WTC11 (cell line): ENCODE measurements at regions not wholly inside any gene's neighbourhood (a gene's known extent, or its start where the extent isn't known, plus 50 kb on each side); places are given as distances from the start of the nearest gene placed in this dataset.

Experiments
- AFF4 ChIP-seq: sonication (generic); formaldehyde crosslinking; IDR thresholded peaks from 2 replicates; pipeline ENCODE4 v1.8.1; 2023; ENCODE audit warnings: mild to moderate bottlenecking, missing genetic modification reagents, borderline replicate concordance
- CTCF ChIP-seq: fragments of 200-600 bp; IDR thresholded peaks from 2 replicates; pipeline ENCODE4 v1.8.0; 2022; ENCODE audit warnings: antibody characterized with exemption
- ELF4 ChIP-seq: sonication (generic); formaldehyde crosslinking; IDR thresholded peaks from 2 replicates; pipeline ENCODE4 v1.8.1; 2022; ENCODE audit warnings: low read depth, mild to moderate bottlenecking, moderate library complexity, missing genetic modification reagents
- FOXJ3 ChIP-seq: sonication (generic); formaldehyde crosslinking; IDR thresholded peaks from 2 replicates; pipeline ENCODE4 v1.9.0; 2021; ENCODE audit warnings: missing genetic modification reagents, mild to moderate bottlenecking, borderline replicate concordance
- HMGXB4 ChIP-seq: sonication (generic); formaldehyde crosslinking; IDR thresholded peaks from 2 replicates; pipeline ENCODE4 v1.8.1; 2023; ENCODE audit warnings: mild to moderate bottlenecking, moderate library complexity, missing genetic modification reagents
- JUN ChIP-seq: sonication (generic); formaldehyde crosslinking; IDR thresholded peaks from 2 replicates; pipeline ENCODE4 v1.8.0; 2023; ENCODE audit warnings: mild to moderate bottlenecking, missing genetic modification reagents
- PREB ChIP-seq: sonication (generic); formaldehyde crosslinking; IDR thresholded peaks from 2 replicates; pipeline ENCODE4 v1.8.1; 2022; ENCODE audit warnings: mild to moderate bottlenecking, missing genetic modification reagents, moderate library complexity, borderline replicate concordance
- SP1 ChIP-seq: sonication (generic); formaldehyde crosslinking; conservative IDR thresholded peaks from 2 replicates; pipeline ENCODE4 v1.8.1; 2022; ENCODE audit warnings: missing genetic modification reagents
- TEAD4 ChIP-seq: sonication (generic); formaldehyde crosslinking; IDR thresholded peaks from 2 replicates; pipeline ENCODE4 v1.8.0; 2022; ENCODE audit warnings: mild to moderate bottlenecking, missing genetic modification reagents
- ZNF512 ChIP-seq: sonication (generic); formaldehyde crosslinking; IDR thresholded peaks from 2 replicates; pipeline ENCODE4 v1.8.1; 2022; ENCODE audit warnings: missing genetic modification reagents, borderline replicate concordance

- no peak for TF ChIP-seq CTCF
- TF ChIP-seq ZNF512, result no peak
- no peak for TF ChIP-seq TEAD4
- TF ChIP-seq JUN (CRISPR knock-in tag), result no peak
- TF ChIP-seq FOXJ3 (CRISPR knock-in tag), result no peak
- TF ChIP-seq ELF4 (CRISPR knock-in tag), result no peak
- no peak for TF ChIP-seq AFF4
- no peak for TF ChIP-seq HMGXB4 (CRISPR knock-in tag)
- no peak for TF ChIP-seq SP1
- no peak for TF ChIP-seq PREB (CRISPR knock-in tag)
These were observed 152.7 kb downstream of the CRYBB2 start for GRCh38 chr22:25372000-25372595.
